Smooth muscle cell (in vitro differentiated cells): ENCODE measurements at regions not wholly inside any gene's neighbourhood (a gene's known extent, or its start where the extent isn't known, plus 50 kb on each side); places are given as distances from the start of the nearest gene placed in this dataset.

Experiments
- DNase-seq: peaks from one replicate; lab custom pipeline; 2025; ENCODE audit not compliant: unreplicated experiment; lab: John Stamatoyannopoulos, UW
- H2AFZ ChIP-seq: fragments of 200-600 bp; sonication (generic); 2 replicates; pipeline ENCODE4 v1.6.0; 2016; ENCODE audit warnings: antibody characterized with exemption, low read depth, mild to moderate bottlenecking
- H3F3A ChIP-seq: fragments of 200-600 bp; sonication (generic); 2 replicates; pipeline ENCODE4 v1.6.0; 2017; ENCODE audit warnings: antibody characterized with exemption, low read depth
- H3K27ac ChIP-seq: fragments of 200-600 bp; sonication (generic); 2 replicates; pipeline ENCODE4 v1.5.1; 2016; ENCODE audit warnings: low read depth, mild to moderate bottlenecking
- H3K27me3 ChIP-seq: fragments of 200-600 bp; sonication (generic); 2 replicates; pipeline ENCODE4 v1.6.1; 2016; ENCODE audit warnings: low read depth, mild to moderate bottlenecking
- H3K36me3 ChIP-seq: fragments of 200-600 bp; sonication (generic); 2 replicates; pipeline ENCODE4 v1.5.1; 2016; ENCODE audit warnings: low read depth
- H3K4me1 ChIP-seq: fragments of 200-600 bp; sonication (generic); 2 replicates; pipeline ENCODE4 v1.5.1; 2016; ENCODE audit warnings: low read depth
- H3K4me2 ChIP-seq: fragments of 200-600 bp; sonication (generic); 2 replicates; pipeline ENCODE4 v1.6.0; 2016; ENCODE audit warnings: mild to moderate bottlenecking
- H3K4me3 ChIP-seq: fragments of 200-600 bp; sonication (generic); 2 replicates; pipeline ENCODE4 v1.5.1; 2016; ENCODE audit warnings: mild to moderate bottlenecking
- H3K79me2 ChIP-seq: fragments of 200-600 bp; sonication (generic); 2 replicates; pipeline ENCODE4 v1.6.0; 2016; ENCODE audit warnings: low read depth, mild to moderate bottlenecking
- H3K9ac ChIP-seq: fragments of 200-600 bp; sonication (generic); 2 replicates; pipeline ENCODE4 v1.6.0; 2016; ENCODE audit warnings: low read depth
- H3K9me3 ChIP-seq: fragments of 200-600 bp; sonication (generic); replicated peaks from 2 replicates; pipeline ENCODE4 v1.5.1; 2016; ENCODE audit warnings: low read depth
- H4K20me1 ChIP-seq: fragments of 200-600 bp; sonication (generic); 2 replicates; pipeline ENCODE4 v1.6.0; 2016; ENCODE audit warnings: low read depth
- WGBS: methylation state at CpG from one replicate; pipeline ENCODE4 v1.1.7; 2016; ENCODE audit warnings: low lambda C conversion rate; 5-methylcytosine and 5-hydroxymethylcytosine counted together
- TF ChIP-seq, protein P1 (sequence below): fragments of 200-600 bp; sonication (generic); IDR thresholded peaks from 2 replicates; pipeline ENCODE4 v1.5.1; 2017; ENCODE audit warnings: borderline replicate concordance, mild to moderate bottlenecking, antibody characterized with exemption; ENCODE audit not compliant: insufficient read depth, poor library complexity, severe bottlenecking

DNA sequence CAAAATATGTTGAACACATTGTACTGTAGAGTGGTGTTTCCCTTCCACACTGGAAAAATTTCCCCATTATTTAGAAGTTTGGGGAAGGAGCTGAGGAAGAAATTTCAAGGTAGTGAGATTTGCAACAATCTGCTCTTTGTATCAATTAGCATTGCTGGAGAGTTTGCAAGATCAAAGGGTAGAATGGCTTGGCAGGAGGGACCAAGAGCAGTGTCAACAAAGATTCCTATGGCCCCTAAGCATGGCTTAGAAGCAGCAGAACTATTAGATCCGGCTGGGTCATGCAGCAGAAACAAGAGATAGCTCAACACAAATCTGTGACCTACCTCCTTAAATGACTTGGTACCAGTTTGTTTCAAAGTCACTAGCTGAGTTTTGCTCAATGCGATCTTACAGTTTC is 175.0 kb downstream of the C3orf38 start:
- H3K36me3 ChIP-seq, result no peaks in the 10 kb centered on the region
- no peaks in the 10 kb centered on the region for H3K27me3 ChIP-seq
- no peaks in the 10 kb centered on the region for H3K9me3 ChIP-seq
- H3K4me2 ChIP-seq, result no peak overlapping the region
- H3F3A ChIP-seq, result no peaks in the 10 kb centered on the region
- no peak overlapping the region for H2AFZ ChIP-seq
- H3K79me2 ChIP-seq, result no peaks in the 10 kb centered on the region
- H4K20me1 ChIP-seq, result no peaks in the 10 kb centered on the region
- TF ChIP-seq, protein P1, sequence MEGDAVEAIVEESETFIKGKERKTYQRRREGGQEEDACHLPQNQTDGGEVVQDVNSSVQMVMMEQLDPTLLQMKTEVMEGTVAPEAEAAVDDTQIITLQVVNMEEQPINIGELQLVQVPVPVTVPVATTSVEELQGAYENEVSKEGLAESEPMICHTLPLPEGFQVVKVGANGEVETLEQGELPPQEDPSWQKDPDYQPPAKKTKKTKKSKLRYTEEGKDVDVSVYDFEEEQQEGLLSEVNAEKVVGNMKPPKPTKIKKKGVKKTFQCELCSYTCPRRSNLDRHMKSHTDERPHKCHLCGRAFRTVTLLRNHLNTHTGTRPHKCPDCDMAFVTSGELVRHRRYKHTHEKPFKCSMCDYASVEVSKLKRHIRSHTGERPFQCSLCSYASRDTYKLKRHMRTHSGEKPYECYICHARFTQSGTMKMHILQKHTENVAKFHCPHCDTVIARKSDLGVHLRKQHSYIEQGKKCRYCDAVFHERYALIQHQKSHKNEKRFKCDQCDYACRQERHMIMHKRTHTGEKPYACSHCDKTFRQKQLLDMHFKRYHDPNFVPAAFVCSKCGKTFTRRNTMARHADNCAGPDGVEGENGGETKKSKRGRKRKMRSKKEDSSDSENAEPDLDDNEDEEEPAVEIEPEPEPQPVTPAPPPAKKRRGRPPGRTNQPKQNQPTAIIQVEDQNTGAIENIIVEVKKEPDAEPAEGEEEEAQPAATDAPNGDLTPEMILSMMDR, result no peak
- WGBS, result 93% methylated on average over 2 of the region's 2 CpGs
- no peak for DNase-seq
- no peak overlapping the region for H3K9ac ChIP-seq
- H3K4me1 ChIP-seq, result no peaks in the 10 kb centered on the region
- H3K4me3 ChIP-seq, result no peak overlapping the region
- no peak overlapping the region for H3K27ac ChIP-seq

DNA sequence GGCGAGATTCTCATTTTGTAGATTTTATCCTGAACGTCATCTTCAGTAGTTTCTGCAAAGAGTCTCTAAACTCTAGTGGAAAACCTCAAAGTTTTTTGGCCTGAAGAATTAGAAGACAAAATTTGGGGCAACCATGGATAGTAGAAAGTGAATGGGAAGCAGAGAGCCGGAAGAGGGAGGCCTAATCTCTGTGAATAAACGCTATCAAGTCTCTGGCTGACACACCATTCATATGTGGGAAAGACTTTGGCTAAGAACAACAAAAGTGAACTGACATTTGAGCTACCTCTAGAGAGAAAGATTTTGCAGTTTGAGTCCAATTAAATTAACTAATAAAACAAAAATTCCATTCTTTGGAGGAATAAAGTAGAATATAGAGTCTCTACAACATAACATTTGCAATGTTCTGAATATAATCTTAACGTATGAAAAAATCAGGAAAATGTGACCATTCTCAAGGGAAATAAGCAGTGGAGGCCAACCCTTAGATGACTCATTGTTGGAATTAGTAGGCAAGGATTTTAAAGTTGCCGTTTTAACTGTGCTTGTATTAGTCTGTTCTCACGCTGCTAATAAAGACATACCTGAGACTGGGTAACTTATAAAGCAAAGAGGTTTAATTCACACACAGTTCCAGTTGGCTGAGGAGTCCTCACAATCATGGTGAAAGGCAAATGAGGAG is 184.6 kb downstream of the C3orf38 start:
- Histone ChIP-seq H3K27me3 (no peaks in the 10 kb centered on the region), H2AFZ (no peak overlapping the region), H3K4me1 (no peaks in the 10 kb centered on the region), H3K4me3 (no peak overlapping the region), H3K4me2 (no peak overlapping the region), H3K36me3 (no peaks in the 10 kb centered on the region), H4K20me1 (no peaks in the 10 kb centered on the region), H3K27ac (no peak overlapping the region), H3F3A (no peaks in the 10 kb centered on the region), H3K9me3 (no peaks in the 10 kb centered on the region), H3K79me2 (no peaks in the 10 kb centered on the region), H3K9ac (no peak overlapping the region)
- no peak for DNase-seq
- TF ChIP-seq, protein P1, result no peak
- 73% methylated on average over 7 of the region's 7 CpGs for WGBS

DNA sequence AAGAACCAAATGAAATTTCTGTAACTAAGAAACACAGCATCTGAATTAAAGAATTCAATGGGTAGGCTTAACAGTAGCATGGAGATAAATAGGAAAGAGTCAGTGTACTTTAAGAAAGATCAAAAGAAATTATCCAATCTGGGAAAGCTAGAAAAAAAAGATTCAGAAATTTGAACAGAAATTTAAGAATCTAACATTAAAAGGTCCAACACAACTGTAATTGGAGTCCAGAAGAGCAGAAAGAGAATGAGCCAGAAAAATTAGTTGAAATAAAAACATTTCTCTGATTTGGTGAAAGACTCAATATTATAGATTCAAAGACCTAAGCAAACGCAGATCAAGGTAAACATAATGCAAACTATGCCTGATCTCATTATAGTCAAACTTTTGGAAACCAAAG is 187.1 kb downstream of the C3orf38 start:
- H3K36me3 ChIP-seq, result no peaks in the 10 kb centered on the region
- TF ChIP-seq, protein P1, result no peak
- no peaks in the 10 kb centered on the region for H3K27me3 ChIP-seq
- no peak overlapping the region for H3K4me3 ChIP-seq
- no peaks in the 10 kb centered on the region for H4K20me1 ChIP-seq
- WGBS, result 91% methylated on average over 1 of the region's 1 CpG
- no peaks in the 10 kb centered on the region for H3F3A ChIP-seq
- no peak overlapping the region for H3K9ac ChIP-seq
- H3K27ac ChIP-seq, result no peak overlapping the region
- no peak for DNase-seq
- no peak overlapping the region for H2AFZ ChIP-seq
- no peaks in the 10 kb centered on the region for H3K4me1 ChIP-seq
- H3K9me3 ChIP-seq, result no peaks in the 10 kb centered on the region
- H3K4me2 ChIP-seq, result no peak overlapping the region
- H3K79me2 ChIP-seq, result no peaks in the 10 kb centered on the region

DNA sequence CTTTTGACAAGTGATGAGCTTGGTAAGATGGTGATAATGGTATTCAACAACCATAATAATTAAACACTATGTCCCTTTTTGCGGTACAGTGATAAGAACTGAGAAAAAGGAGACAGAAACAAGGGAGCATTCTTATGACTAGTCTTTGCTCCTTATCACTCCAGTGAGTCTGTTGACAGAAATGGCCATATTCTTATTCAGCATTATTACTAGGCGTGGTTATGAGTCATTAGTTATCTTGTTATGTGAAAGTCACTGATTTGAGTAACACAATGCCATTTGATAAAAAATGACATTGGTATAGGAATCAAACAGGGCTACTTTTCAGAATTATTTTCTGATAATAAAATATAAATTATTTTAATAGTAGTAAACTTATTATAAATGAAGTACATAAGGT is 193.5 kb downstream of the C3orf38 start:
- H3K4me1 ChIP-seq, result no peaks in the 10 kb centered on the region
- DNase-seq, result no peak
- H3K4me3 ChIP-seq, result no peak overlapping the region
- WGBS, result 75% methylated on average over 2 of the region's 2 CpGs
- H2AFZ ChIP-seq, result no peak overlapping the region
- no peak overlapping the region for H3K9ac ChIP-seq
- no peak overlapping the region for H3K27ac ChIP-seq
- no peaks in the 10 kb centered on the region for H3K79me2 ChIP-seq
- H3K9me3 ChIP-seq, result no peaks in the 10 kb centered on the region
- TF ChIP-seq, protein P1, result no peak
- no peaks in the 10 kb centered on the region for H3F3A ChIP-seq
- H3K36me3 ChIP-seq, result no peaks in the 10 kb centered on the region
- no peak overlapping the region for H3K4me2 ChIP-seq
- H3K27me3 ChIP-seq, result no peaks in the 10 kb centered on the region
- H4K20me1 ChIP-seq, result no peaks in the 10 kb centered on the region
